Endothelial cell of umbilical vein (primary cell): ENCODE measurements at regions not wholly inside any gene's neighbourhood (a gene's known extent, or its start where the extent isn't known, plus 50 kb on each side); places are given as distances from the start of the nearest gene placed in this dataset.

Experiments
- BruUV-seq: library from RNA; stranded (reverse); fragments of 400-500 nt; replicated peaks from 2 replicates; lab custom pipeline; 2021; lab: Mats Ljungman, UMichigan
- CTCF ChIA-PET: fragments of 300-600, 350-600 bp; sonication (Branson Sonifier 250); formaldehyde crosslinking; loops from one replicate; lab custom pipeline; 2021; ENCODE audit warnings: antibody characterized with exemption, inconsistent platforms; lab: Charles Lee
- POLR2A ChIA-PET: fragments of 300-600, 350-600 bp; sonication (Branson Sonifier 250); formaldehyde crosslinking; loops from one replicate; lab custom pipeline; 2021; ENCODE audit warnings: antibody characterized with exemption, inconsistent platforms; lab: Charles Lee
- DNase-seq: peaks from one replicate; pipeline ENCODE4 v3.0.0-alpha.2; 2011; ENCODE audit warnings: low read depth, low spot score
- FAIRE-seq: peaks from 2 replicates; lab custom pipeline; 2011; peaks lifted over from hg19 to GRCh38; lab: Jason Lieb, UNC
- H2AFZ ChIP-seq: 2 replicates; pipeline ENCODE4 v1.6.0; 2012; ENCODE audit warnings: low read depth, low read length, control low read depth, inconsistent platforms
- H3K27ac ChIP-seq: 2 replicates; pipeline ENCODE4 v1.5.1; 2011; ENCODE audit warnings: low read depth, mild to moderate bottlenecking, control low read depth, low read length, moderate library complexity; ENCODE audit not compliant: insufficient read depth
- H3K27me3 ChIP-seq, 2 experiments: 2 replicates each; pipeline versions ENCODE4 v1.6.0 to v1.6.1; 2011; ENCODE audit warnings: low read length in 2 of 2, mixed read lengths in 1 of 2; ENCODE audit not compliant: control insufficient read depth in 2 of 2, insufficient read depth in 2 of 2
- H3K36me3 ChIP-seq, 2 experiments: 2 replicates in 1 of 2; 3 replicates in 1 of 2; pipeline ENCODE4 v1.5.1; 2011; ENCODE audit warnings: low read length in 2 of 2, mild to moderate bottlenecking in 1 of 2, moderate library complexity in 1 of 2; ENCODE audit not compliant: control insufficient read depth in 2 of 2, insufficient read depth in 2 of 2; ENCODE audit errors: extremely low read depth in 1 of 2
- H3K4me1 ChIP-seq: 3 replicates; pipeline ENCODE4 v1.5.1; 2011; ENCODE audit warnings: mild to moderate bottlenecking, low read length; ENCODE audit not compliant: control insufficient read depth, insufficient read depth; ENCODE audit errors: extremely low read depth
- H3K4me2 ChIP-seq: 2 replicates; pipeline ENCODE4 v1.6.1; 2011; ENCODE audit warnings: low read length, control low read depth, mixed read lengths; ENCODE audit not compliant: insufficient read depth
- H3K4me3 ChIP-seq, 3 experiments: fragments of 200-600 bp in 1 of 3; sonication (generic), shearing (Covaris generic) in 1 of 3; replicated peaks in 1 of 3; 2 replicates each; pipeline ENCODE4 v1.5.1; 2011 to 2016; ENCODE audit warnings: control low read depth in 3 of 3, low read length in 3 of 3, mild to moderate bottlenecking in 2 of 3, inconsistent platforms in 1 of 3, low read depth in 1 of 3, moderate library complexity in 1 of 3; ENCODE audit not compliant: insufficient read depth in 1 of 3
- H3K79me2 ChIP-seq: 2 replicates; pipeline ENCODE4 v1.6.0; 2012; ENCODE audit warnings: low read length, inconsistent platforms; ENCODE audit not compliant: control insufficient read depth, insufficient read depth
- H3K9ac ChIP-seq: replicated peaks from 2 replicates; pipeline ENCODE3; 2011; ENCODE audit warnings: low read length, control low read depth; ENCODE audit not compliant: insufficient read depth; ENCODE audit errors: extremely low read depth
- H3K9me1 ChIP-seq: replicated peaks from 3 replicates; pipeline ENCODE4 v1.6.0; 2011; ENCODE audit warnings: mild to moderate bottlenecking, low read length; ENCODE audit not compliant: control insufficient read depth, insufficient read depth; ENCODE audit errors: extremely low read depth
- H3K9me3 ChIP-seq: replicated peaks from 2 replicates; pipeline ENCODE4 v1.5.1; 2012; ENCODE audit warnings: low read length, inconsistent platforms; ENCODE audit not compliant: control insufficient read depth, insufficient read depth
- H4K20me1 ChIP-seq: replicated peaks from 2 replicates; pipeline ENCODE3; 2011; ENCODE audit warnings: mild to moderate bottlenecking, low read length; ENCODE audit not compliant: control insufficient read depth, insufficient read depth; ENCODE audit errors: extremely low read depth
- CTCF ChIP-seq, 2 donors: IDR thresholded peaks; 1 replicate in 1 of 2; 2 replicates in 1 of 2; pipeline ENCODE4 v1.5.1; 2011; ENCODE audit warnings: low read length in 2 of 2, mild to moderate bottlenecking in 2 of 2, moderate library complexity in 2 of 2, control low read depth in 1 of 2, inconsistent platforms in 1 of 2, low read depth in 1 of 2; ENCODE audit not compliant: insufficient read depth in 1 of 2; ENCODE audit errors: extremely low read depth in 1 of 2
- EZH2 ChIP-seq: IDR thresholded peaks from 2 replicates; pipeline ENCODE4 v1.6.1; 2012; ENCODE audit warnings: borderline replicate concordance, low read depth, mild to moderate bottlenecking, moderate library complexity, low read length, inconsistent platforms; ENCODE audit not compliant: severe bottlenecking
- FOS ChIP-seq: IDR thresholded peaks from 2 replicates; pipeline ENCODE4 v1.6.1; 2011; ENCODE audit warnings: mild to moderate bottlenecking, low read length, moderate library complexity, borderline replicate concordance; ENCODE audit not compliant: insufficient read depth
- GATA2 ChIP-seq: IDR thresholded peaks from 2 replicates; pipeline ENCODE4 v1.7.0; 2011; ENCODE audit warnings: low read depth, mild to moderate bottlenecking, moderate library complexity, mixed read lengths, low read length; ENCODE audit not compliant: insufficient read length, insufficient read depth
- JUN ChIP-seq: IDR thresholded peaks from 2 replicates; pipeline ENCODE4 v1.6.1; 2011; ENCODE audit warnings: borderline replicate concordance, low read depth; ENCODE audit not compliant: insufficient read length, insufficient read depth
- MYC ChIP-seq: IDR thresholded peaks from one replicate; pipeline ENCODE4 v1.6.1; 2011; ENCODE audit warnings: mild to moderate bottlenecking, low read depth, low read length
- POLR2A ChIP-seq: IDR thresholded peaks from 2 replicates; pipeline ENCODE4 v1.6.1; 2012; ENCODE audit warnings: low read depth, mild to moderate bottlenecking, control low read depth, low read length
- POLR2AphosphoS5 ChIP-seq: IDR thresholded peaks from 2 replicates; pipeline ENCODE4 v1.6.1; 2012; ENCODE audit warnings: low read depth, mild to moderate bottlenecking, control low read depth, low read length, moderate library complexity; ENCODE audit not compliant: insufficient read depth
- dilution Hi-C: fragments of 300-500 bp; cut with MboI; formaldehyde crosslinking; loops from one replicate; pipeline ENCODE4 v1.15.0; 2019; ENCODE audit warnings: low sequenced_read_pairs; ENCODE audit not compliant: extremely low pct_ligation_motif_present
- intact Hi-C: fragments of 100-400 bp; cut with micrococcal nuclease; formaldehyde crosslinking; loops from one replicate; pipeline ENCODE4 v1.10.0; 2022
- TF ChIP-seq, protein P1 (sequence below): IDR thresholded peaks from 2 replicates; pipeline ENCODE4 v1.6.1; 2011; ENCODE audit not compliant: insufficient read depth, insufficient read length

GRCh38 chr2:893311-893710, 57.3 kb upstream of the SNTG2 start:
- Histone ChIP-seq H3K9me1 (no peaks in the 10 kb centered on the region), H3K4me2 (no peak overlapping the region), H3K4me3 (no peak overlapping the region), H3K36me3 (no peaks in the 10 kb centered on the region), H3K79me2 (no peaks in the 10 kb centered on the region), H2AFZ (no peak overlapping the region), H3K9me3 (peaks cover 8% of the 10 kb centered on the region), H3K9ac (no peak overlapping the region), H3K27ac (no peak overlapping the region), H3K27me3 (no peaks in the 10 kb centered on the region), H3K4me1 (no peaks in the 10 kb centered on the region), H4K20me1 (no peaks in the 10 kb centered on the region)
- ChIA-PET POLR2A (no interaction called here), CTCF (no interaction called here)
- DNase-seq = no peak
- TF ChIP-seq FOS (no peak), POLR2AphosphoS5 (no peak), JUN (no peak), EZH2 (no peak), GATA2 (no peak), MYC (no peak), POLR2A (no peak), CTCF (IDR thresholded peaks at IDR 0.05; ENCODE audit: extremely low read depth in 1 of 2, insufficient read depth in 1 of 2, low read depth in 1 of 2, low read length in 2 of 2) (no peak)
- TF ChIP-seq, protein P1, sequence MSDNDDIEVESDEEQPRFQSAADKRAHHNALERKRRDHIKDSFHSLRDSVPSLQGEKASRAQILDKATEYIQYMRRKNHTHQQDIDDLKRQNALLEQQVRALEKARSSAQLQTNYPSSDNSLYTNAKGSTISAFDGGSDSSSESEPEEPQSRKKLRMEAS = no peak
- dilution Hi-C loops (no loop called here), intact Hi-C loops (no loop called here)
- BruUV-seq = no TSS peak
- no peak for FAIRE-seq
